ENCODE measurements at regions not wholly inside any gene's neighbourhood (a gene's known extent, or its start where the extent isn't known, plus 50 kb on each side); places are given as distances from the start of the nearest gene placed in this dataset.

- H3K4me1 ChIP-seq (ENCODE audit: insufficient read depth, low read length) = no peaks in the 10 kb centered on the region
- Mint-ChIP-seq H3K4me3 (no peak overlapping the region), H3K27me3 (no peaks in the 10 kb centered on the region), H3K9me3 (peaks cover 0 to 21% (median 10%) of the 10 kb centered on the region in 8 donors), H3K27ac (no peak overlapping the region), H3K4me1 (no peaks in the 10 kb centered on the region), H3K36me3 (no peaks in the 10 kb centered on the region)
- H3K4me3 ChIP-seq (ENCODE audit: low read length in 2 of 2) = no peak overlapping the region
- no peaks in the 10 kb centered on the region for H3K27me3 ChIP-seq (ENCODE audit: insufficient read depth, low read length)
- DNase-seq = no peak
- CTCF ChIA-PET (ENCODE audit: partially characterized antibody) = no interaction called here
- intact Hi-C loops (cut with micrococcal nuclease) = no loop called here
- no peaks in the 10 kb centered on the region for H3K36me3 ChIP-seq (ENCODE audit: insufficient read depth, low read length)
- no peaks in the 10 kb centered on the region for H3K9me3 ChIP-seq (ENCODE audit: control insufficient read depth in 1 of 2, low read length in 2 of 2)
- POLR2A ChIA-PET (ENCODE audit: partially characterized antibody) = no interaction called here
- H3K27ac ChIP-seq (ENCODE audit: low read depth, low read length) = no peak overlapping the region
Measured at GRCh38 chrX:6325437-6325836, 96.8 kb upstream of the NLGN4X start.

- H3K27me3 Mint-ChIP-seq = no peaks in the 10 kb centered on the region
- Histone ChIP-seq H3K36me3 (ENCODE audit: insufficient read depth, low read length) (no peaks in the 10 kb centered on the region), H3K9me3 (ENCODE audit: control insufficient read depth in 1 of 2, low read length in 2 of 2) (no peaks in the 10 kb centered on the region), H3K4me3 (ENCODE audit: low read length in 2 of 2) (no peak overlapping the region), H3K27ac (ENCODE audit: low read depth, low read length) (no peak overlapping the region), H3K4me1 (ENCODE audit: insufficient read depth, low read length) (no peaks in the 10 kb centered on the region), H3K27me3 (ENCODE audit: insufficient read depth, low read length) (no peaks in the 10 kb centered on the region)
- H3K4me1 Mint-ChIP-seq = no peaks in the 10 kb centered on the region
- no peak overlapping the region for H3K4me3 Mint-ChIP-seq
- intact Hi-C loops (cut with micrococcal nuclease) = no loop called here
- DNase-seq = no peak
- ChIA-PET CTCF (ENCODE audit: partially characterized antibody) (no interaction called here), POLR2A (ENCODE audit: partially characterized antibody) (no interaction called here)
- no peaks in the 10 kb centered on the region for H3K36me3 Mint-ChIP-seq
- H3K27ac Mint-ChIP-seq = no peak overlapping the region
- peaks cover 0 to 16% (median 2%) of the 10 kb centered on the region in 8 donors for H3K9me3 Mint-ChIP-seq
Measured at GRCh38 chrX:6313356-6313755, 84.7 kb upstream of the NLGN4X start.

GRCh38 chrX:6311540-6311939 lies 82.9 kb upstream of the NLGN4X start:
- no peak for DNase-seq
- Histone ChIP-seq H3K27me3 (ENCODE audit: insufficient read depth, low read length) (no peaks in the 10 kb centered on the region), H3K36me3 (ENCODE audit: insufficient read depth, low read length) (no peaks in the 10 kb centered on the region), H3K27ac (ENCODE audit: low read depth, low read length) (no peak overlapping the region), H3K9me3 (ENCODE audit: control insufficient read depth in 1 of 2, low read length in 2 of 2) (no peaks in the 10 kb centered on the region), H3K4me3 (ENCODE audit: low read length in 2 of 2) (no peak overlapping the region), H3K4me1 (ENCODE audit: insufficient read depth, low read length) (no peaks in the 10 kb centered on the region)
- CTCF ChIA-PET (ENCODE audit: partially characterized antibody) = no interaction called here
- H3K4me1 Mint-ChIP-seq = no peaks in the 10 kb centered on the region
- no peak overlapping the region for H3K27ac Mint-ChIP-seq
- H3K27me3 Mint-ChIP-seq = no peaks in the 10 kb centered on the region
- H3K4me3 Mint-ChIP-seq = no peak overlapping the region
- no peaks in the 10 kb centered on the region for H3K36me3 Mint-ChIP-seq
- intact Hi-C loops (cut with micrococcal nuclease) = no loop called here
- POLR2A ChIA-PET (ENCODE audit: partially characterized antibody) = no interaction called here
- peaks cover 0 to 14% (median 3%) of the 10 kb centered on the region in 8 donors for H3K9me3 Mint-ChIP-seq

- Mint-ChIP-seq H3K4me3 (no peak overlapping the region), H3K27ac (no peak overlapping the region), H3K27me3 (no peaks in the 10 kb centered on the region), H3K36me3 (no peaks in the 10 kb centered on the region), H3K9me3 (peaks cover 0 to 19% (median 7%) of the 10 kb centered on the region in 8 donors), H3K4me1 (no peaks in the 10 kb centered on the region)
- ChIA-PET POLR2A (ENCODE audit: partially characterized antibody) (no interaction called here), CTCF (ENCODE audit: partially characterized antibody) (no interaction called here)
- no peak overlapping the region for H3K27ac ChIP-seq (ENCODE audit: low read depth, low read length)
- H3K4me3 ChIP-seq (ENCODE audit: low read length in 2 of 2) = no peak overlapping the region
- no peak for DNase-seq
- no peaks in the 10 kb centered on the region for H3K36me3 ChIP-seq (ENCODE audit: insufficient read depth, low read length)
- no peaks in the 10 kb centered on the region for H3K4me1 ChIP-seq (ENCODE audit: insufficient read depth, low read length)
- H3K9me3 ChIP-seq (ENCODE audit: control insufficient read depth in 1 of 2, low read length in 2 of 2) = no peaks in the 10 kb centered on the region
- H3K27me3 ChIP-seq (ENCODE audit: insufficient read depth, low read length) = no peaks in the 10 kb centered on the region
- intact Hi-C loops (cut with micrococcal nuclease) = no loop called here
Measured at GRCh38 chrX:6307156-6307555, 78.5 kb upstream of the NLGN4X start.

- Histone ChIP-seq H3K27ac (ENCODE audit: low read depth, low read length) (no peak overlapping the region), H3K36me3 (ENCODE audit: insufficient read depth, low read length) (no peaks in the 10 kb centered on the region), H3K4me1 (ENCODE audit: insufficient read depth, low read length) (no peaks in the 10 kb centered on the region), H3K27me3 (ENCODE audit: insufficient read depth, low read length) (no peaks in the 10 kb centered on the region), H3K9me3 (ENCODE audit: control insufficient read depth in 1 of 2, low read length in 2 of 2) (no peaks in the 10 kb centered on the region), H3K4me3 (ENCODE audit: low read length in 2 of 2) (no peak overlapping the region)
- ChIA-PET CTCF (ENCODE audit: partially characterized antibody) (no interaction called here), POLR2A (ENCODE audit: partially characterized antibody) (no interaction called here)
- Mint-ChIP-seq H3K36me3 (no peaks in the 10 kb centered on the region), H3K27me3 (no peaks in the 10 kb centered on the region), H3K4me1 (no peaks in the 10 kb centered on the region), H3K27ac (no peak overlapping the region), H3K9me3 (peaks cover 0 to 10% (median 3%) of the 10 kb centered on the region in 8 donors), H3K4me3 (no peak overlapping the region)
- intact Hi-C loops (cut with micrococcal nuclease) = no loop called here
- no peak for DNase-seq
Measured at GRCh38 chrX:6299724-6300123, 71.1 kb upstream of the NLGN4X start.

GRCh38 chrX:6293716-6294115 lies 65.0 kb upstream of the NLGN4X start:
- Histone ChIP-seq H3K36me3 (ENCODE audit: insufficient read depth, low read length) (no peaks in the 10 kb centered on the region), H3K9me3 (ENCODE audit: control insufficient read depth in 1 of 2, low read length in 2 of 2) (no peaks in the 10 kb centered on the region), H3K27ac (ENCODE audit: low read depth, low read length) (no peak overlapping the region), H3K27me3 (ENCODE audit: insufficient read depth, low read length) (no peaks in the 10 kb centered on the region), H3K4me3 (ENCODE audit: low read length in 2 of 2) (no peak overlapping the region), H3K4me1 (ENCODE audit: insufficient read depth, low read length) (no peaks in the 10 kb centered on the region)
- ChIA-PET POLR2A (ENCODE audit: partially characterized antibody) (no interaction called here), CTCF (ENCODE audit: partially characterized antibody) (no interaction called here)
- intact Hi-C loops (cut with micrococcal nuclease) = no loop called here
- H3K4me3 Mint-ChIP-seq = no peak overlapping the region
- H3K4me1 Mint-ChIP-seq = no peaks in the 10 kb centered on the region
- DNase-seq = no peak
- H3K36me3 Mint-ChIP-seq = no peaks in the 10 kb centered on the region
- H3K27ac Mint-ChIP-seq = no peak overlapping the region
- no peaks in the 10 kb centered on the region for H3K27me3 Mint-ChIP-seq
- peaks cover 0 to 6% (median 3%) of the 10 kb centered on the region in 8 donors for H3K9me3 Mint-ChIP-seq

GRCh38 chrX:6292599-6292998 lies 63.9 kb upstream of the NLGN4X start:
- Mint-ChIP-seq H3K4me3 (no peak overlapping the region), H3K27ac (no peak overlapping the region), H3K36me3 (no peaks in the 10 kb centered on the region), H3K4me1 (no peaks in the 10 kb centered on the region), H3K27me3 (no peaks in the 10 kb centered on the region), H3K9me3 (peaks cover 0 to 6% (median 2%) of the 10 kb centered on the region in 8 donors)
- ChIA-PET POLR2A (ENCODE audit: partially characterized antibody) (no interaction called here), CTCF (ENCODE audit: partially characterized antibody) (no interaction called here)
- no peaks in the 10 kb centered on the region for H3K9me3 ChIP-seq (ENCODE audit: control insufficient read depth in 1 of 2, low read length in 2 of 2)
- H3K4me3 ChIP-seq (ENCODE audit: low read length in 2 of 2) = no peak overlapping the region
- no peak overlapping the region for H3K27ac ChIP-seq (ENCODE audit: low read depth, low read length)
- intact Hi-C loops (cut with micrococcal nuclease) = no loop called here
- no peaks in the 10 kb centered on the region for H3K27me3 ChIP-seq (ENCODE audit: insufficient read depth, low read length)
- H3K4me1 ChIP-seq (ENCODE audit: insufficient read depth, low read length) = no peaks in the 10 kb centered on the region
- no peaks in the 10 kb centered on the region for H3K36me3 ChIP-seq (ENCODE audit: insufficient read depth, low read length)
- no peak for DNase-seq

GRCh38 chrX:6291444-6291843 lies 62.8 kb upstream of the NLGN4X start:
- Histone ChIP-seq H3K36me3 (ENCODE audit: insufficient read depth, low read length) (no peaks in the 10 kb centered on the region), H3K27me3 (ENCODE audit: insufficient read depth, low read length) (no peaks in the 10 kb centered on the region), H3K4me1 (ENCODE audit: insufficient read depth, low read length) (no peaks in the 10 kb centered on the region), H3K27ac (ENCODE audit: low read depth, low read length) (no peak overlapping the region), H3K9me3 (ENCODE audit: control insufficient read depth in 1 of 2, low read length in 2 of 2) (no peaks in the 10 kb centered on the region), H3K4me3 (ENCODE audit: low read length in 2 of 2) (no peak overlapping the region)
- no peak for DNase-seq
- Mint-ChIP-seq H3K27ac (no peak overlapping the region), H3K4me1 (no peaks in the 10 kb centered on the region), H3K27me3 (no peaks in the 10 kb centered on the region), H3K9me3 (peaks cover 0 to 9% (median 0%) of the 10 kb centered on the region in 8 donors), H3K4me3 (no peak overlapping the region), H3K36me3 (no peaks in the 10 kb centered on the region)
- POLR2A ChIA-PET (ENCODE audit: partially characterized antibody) = no interaction called here
- intact Hi-C loops (cut with micrococcal nuclease) = no loop called here
- CTCF ChIA-PET (ENCODE audit: partially characterized antibody) = no interaction called here

Data from CD4-positive, alpha-beta memory T cell (primary cell).